Esophagus muscularis mucosa (tissue), 3 donors: ENCODE measurements at regions not wholly inside any gene's neighbourhood (a gene's known extent, or its start where the extent isn't known, plus 50 kb on each side); places are given as distances from the start of the nearest gene placed in this dataset.

Source experiments
- POLR2AphosphoS5 ChIP-seq, 2 donors: sonication (generic); formaldehyde crosslinking; IDR thresholded peaks; one replicate each; pipeline ENCODE4 v1.6.1; 2017; ENCODE audit warnings: antibody characterized with exemption in 2 of 2
- TF ChIP-seq, protein P1 (sequence below), 3 experiments: fragments of 200-600 bp in 2 of 3; fragments of 450-650 bp in 1 of 3; sonication (generic) in 2 of 3; IDR thresholded peaks; one replicate each; pipeline ENCODE4 v1.5.1; 2017 to 2019; ENCODE audit warnings: antibody characterized with exemption in 3 of 3, mild to moderate bottlenecking in 2 of 3, moderate library complexity in 1 of 3

DNA sequence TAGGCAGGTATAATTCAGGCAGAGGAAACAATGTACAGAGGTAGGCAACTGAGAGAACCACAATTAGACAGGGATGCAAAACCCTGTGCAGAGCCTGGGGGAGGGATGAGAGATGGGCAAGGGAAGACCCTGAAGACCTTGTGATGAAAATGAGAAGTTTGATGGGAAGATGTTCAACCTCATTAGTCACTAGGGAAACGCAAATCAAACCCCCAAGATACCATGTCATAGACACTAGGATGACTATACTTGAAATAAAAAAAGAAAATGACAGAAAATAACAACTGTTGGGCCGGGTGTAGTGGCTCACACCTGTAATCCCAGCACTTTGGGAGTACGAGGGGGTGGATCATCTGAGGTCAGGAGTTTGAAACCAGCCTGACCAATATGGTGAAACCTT is 813.1 kb downstream of the CDH11 start:
- TF ChIP-seq, protein P1, sequence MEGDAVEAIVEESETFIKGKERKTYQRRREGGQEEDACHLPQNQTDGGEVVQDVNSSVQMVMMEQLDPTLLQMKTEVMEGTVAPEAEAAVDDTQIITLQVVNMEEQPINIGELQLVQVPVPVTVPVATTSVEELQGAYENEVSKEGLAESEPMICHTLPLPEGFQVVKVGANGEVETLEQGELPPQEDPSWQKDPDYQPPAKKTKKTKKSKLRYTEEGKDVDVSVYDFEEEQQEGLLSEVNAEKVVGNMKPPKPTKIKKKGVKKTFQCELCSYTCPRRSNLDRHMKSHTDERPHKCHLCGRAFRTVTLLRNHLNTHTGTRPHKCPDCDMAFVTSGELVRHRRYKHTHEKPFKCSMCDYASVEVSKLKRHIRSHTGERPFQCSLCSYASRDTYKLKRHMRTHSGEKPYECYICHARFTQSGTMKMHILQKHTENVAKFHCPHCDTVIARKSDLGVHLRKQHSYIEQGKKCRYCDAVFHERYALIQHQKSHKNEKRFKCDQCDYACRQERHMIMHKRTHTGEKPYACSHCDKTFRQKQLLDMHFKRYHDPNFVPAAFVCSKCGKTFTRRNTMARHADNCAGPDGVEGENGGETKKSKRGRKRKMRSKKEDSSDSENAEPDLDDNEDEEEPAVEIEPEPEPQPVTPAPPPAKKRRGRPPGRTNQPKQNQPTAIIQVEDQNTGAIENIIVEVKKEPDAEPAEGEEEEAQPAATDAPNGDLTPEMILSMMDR (IDR thresholded peaks at IDR 0.05), result no peak
- TF ChIP-seq POLR2AphosphoS5 (IDR thresholded peaks at IDR 0.05), result no peak
